Left kidney (tissue), 1 donor: ENCODE measurements at regions not wholly inside any gene's neighbourhood (a gene's known extent, or its start where the extent isn't known, plus 50 kb on each side); places are given as distances from the start of the nearest gene placed in this dataset.

Source experiments
- DNase-seq: peaks from one replicate; pipeline ENCODE4 v3.0.0-alpha.2; 2013

- DNase-seq = no peak
Observed at GRCh38 chr10:75294518-75294865, 58.7 kb upstream of the COMTD1 start.

GRCh38 chr10:75294031-75294437 is 58.3 kb upstream of the COMTD1 start:
- peak; percentile 33 for DNase-seq

- no peak for DNase-seq
Observed at GRCh38 chr10:75293446-75293820, 57.7 kb upstream of the COMTD1 start.

GRCh38 chr10:75292794-75293445 is 57.2 kb upstream of the COMTD1 start:
- no peak for DNase-seq

- no peak for DNase-seq
Observed at GRCh38 chr10:75291805-75292204, 56.0 kb upstream of the COMTD1 start.

GRCh38 chr10:75288140-75288711 is 52.5 kb upstream of the COMTD1 start:
- no peak for DNase-seq

GRCh38 chr10:75287697-75288096 is 51.9 kb upstream of the COMTD1 start:
- DNase-seq = no peak

GRCh38 chr10:75286901-75287300 is 51.1 kb upstream of the COMTD1 start:
- no peak for DNase-seq
